ENCODE measurements at regions not wholly inside any gene's neighbourhood (a gene's known extent, or its start where the extent isn't known, plus 50 kb on each side); places are given as distances from the start of the nearest gene placed in this dataset.

- Mint-ChIP-seq H3K4me3 (no peak overlapping the region), H3K9me3 (no peaks in the 10 kb centered on the region)
Observed at GRCh38 chr10:80890146-80890545, 352.4 kb downstream of the SH2D4B start.

DNA sequence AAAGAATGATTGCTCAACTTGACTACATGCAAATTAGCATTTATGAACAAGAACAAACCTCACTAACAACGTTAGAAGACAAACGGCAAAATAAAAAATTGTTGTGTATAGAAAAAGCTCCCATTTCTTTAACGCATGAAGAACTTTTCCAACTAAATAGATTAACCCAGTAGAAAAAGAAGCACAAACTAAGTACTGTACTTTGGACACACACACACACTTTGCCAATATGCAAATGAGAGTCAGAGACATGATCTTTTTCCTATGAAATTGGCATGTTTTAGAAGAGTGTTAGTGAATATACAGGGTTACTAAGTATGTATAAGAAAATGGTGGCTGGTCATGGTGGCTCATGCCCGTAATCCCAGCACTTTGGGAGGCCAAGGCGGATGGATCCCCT lies 355.6 kb downstream of the SH2D4B start:
- Mint-ChIP-seq H3K4me1 (no peaks in the 10 kb centered on the region), H3K9me3 (no peaks in the 10 kb centered on the region), H3K27me3 (no peaks in the 10 kb centered on the region), H3K27ac (ENCODE audit: low read depth) (no peak overlapping the region), H3K36me3 (ENCODE audit: insufficient read depth) (no peaks in the 10 kb centered on the region), H3K4me3 (no peak overlapping the region)
- DNase-seq (ENCODE audit: low spot score in 2 of 2) (no peak), ATAC-seq (replicated peaks; ENCODE audit: extremely low read depth, poor library complexity, severe bottlenecking) (no peak)

More at GRCh38 chr10:80890146-80890545, 352.4 kb downstream of the SH2D4B start:
- Mint-ChIP-seq H3K4me1 (no peaks in the 10 kb centered on the region), H3K27me3 (no peaks in the 10 kb centered on the region), H3K27ac (ENCODE audit: low read depth) (no peak overlapping the region), H3K36me3 (ENCODE audit: insufficient read depth) (no peaks in the 10 kb centered on the region)
- ATAC-seq (replicated peaks; ENCODE audit: extremely low read depth, poor library complexity, severe bottlenecking) (no peak), DNase-seq (ENCODE audit: low spot score in 2 of 2) (no peak)

DNA sequence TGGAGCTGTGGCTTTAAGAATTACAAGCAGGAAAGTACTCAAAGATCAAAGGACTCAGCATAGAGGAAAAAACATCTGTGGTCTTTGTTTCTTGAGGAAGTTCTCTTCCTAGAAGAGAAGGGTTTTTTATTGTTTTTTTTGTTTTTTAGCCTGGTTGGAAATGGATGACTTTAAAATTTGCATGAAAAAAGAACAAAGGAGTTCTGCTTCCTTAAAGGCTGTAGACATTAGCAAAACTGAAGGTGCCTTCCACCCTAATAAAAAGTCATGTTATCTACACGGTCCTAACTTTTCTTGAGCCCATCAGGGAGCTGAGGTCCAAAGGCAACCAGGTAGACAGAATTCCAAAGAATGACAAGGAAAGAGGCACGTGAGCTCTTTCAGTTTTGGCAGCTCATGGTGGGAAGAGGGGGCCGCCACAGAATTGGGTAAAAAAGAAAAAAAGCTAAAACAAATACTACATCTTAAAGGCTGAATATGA lies 356.6 kb downstream of the SH2D4B start:
- no peaks in the 10 kb centered on the region for H3K27me3 Mint-ChIP-seq
- H3K4me3 Mint-ChIP-seq, result no peak overlapping the region
- H3K27ac Mint-ChIP-seq (ENCODE audit: low read depth), result no peak overlapping the region
- no peak for ATAC-seq (replicated peaks; ENCODE audit: extremely low read depth, poor library complexity, severe bottlenecking)
- H3K36me3 Mint-ChIP-seq (ENCODE audit: insufficient read depth), result no peaks in the 10 kb centered on the region
- no peaks in the 10 kb centered on the region for H3K4me1 Mint-ChIP-seq
- no peak for DNase-seq (ENCODE audit: low spot score in 2 of 2)
- no peaks in the 10 kb centered on the region for H3K9me3 Mint-ChIP-seq

GRCh38 chr10:80894797-80895467 lies 357.2 kb downstream of the SH2D4B start:
- Mint-ChIP-seq H3K27ac (ENCODE audit: low read depth) (no peak overlapping the region), H3K4me3 (no peak overlapping the region), H3K4me1 (no peaks in the 10 kb centered on the region), H3K9me3 (no peaks in the 10 kb centered on the region), H3K27me3 (no peaks in the 10 kb centered on the region), H3K36me3 (ENCODE audit: insufficient read depth) (peaks cover 2% of the 10 kb centered on the region)
- no peak for DNase-seq (ENCODE audit: low spot score in 2 of 2)
- ATAC-seq (replicated peaks; ENCODE audit: extremely low read depth, poor library complexity, severe bottlenecking), result no peak

DNA sequence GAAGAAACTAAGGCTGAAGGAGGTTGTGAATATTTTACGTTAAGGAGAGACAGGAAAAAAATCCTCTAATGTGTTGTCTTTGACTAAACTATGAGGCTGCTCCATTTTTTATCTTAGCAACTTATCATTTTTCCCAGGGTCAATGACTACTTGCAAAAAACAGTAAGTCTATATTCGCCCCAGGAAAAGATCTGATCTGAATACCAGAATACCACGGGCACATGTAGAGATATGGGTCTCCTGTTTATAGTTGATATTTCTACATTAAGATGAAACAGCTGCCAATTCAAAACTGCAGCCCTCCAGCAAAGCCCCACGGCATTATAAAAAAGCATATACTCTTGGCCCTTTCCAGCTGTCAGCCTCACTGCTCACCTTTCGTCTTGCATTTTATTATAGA lies 358.4 kb downstream of the SH2D4B start:
- no peak for ATAC-seq (replicated peaks; ENCODE audit: extremely low read depth, poor library complexity, severe bottlenecking)
- peaks cover 2% of the 10 kb centered on the region for H3K36me3 Mint-ChIP-seq (ENCODE audit: insufficient read depth)
- no peak for DNase-seq (ENCODE audit: low spot score in 2 of 2)
- no peaks in the 10 kb centered on the region for H3K9me3 Mint-ChIP-seq
- no peak overlapping the region for H3K27ac Mint-ChIP-seq (ENCODE audit: low read depth)
- H3K27me3 Mint-ChIP-seq, result no peaks in the 10 kb centered on the region
- H3K4me1 Mint-ChIP-seq, result no peaks in the 10 kb centered on the region
- no peak overlapping the region for H3K4me3 Mint-ChIP-seq

- H3K36me3 Mint-ChIP-seq (ENCODE audit: insufficient read depth), result peaks cover 2% of the 10 kb centered on the region
- H3K27ac Mint-ChIP-seq (ENCODE audit: low read depth), result no peak overlapping the region
- H3K27me3 Mint-ChIP-seq, result no peaks in the 10 kb centered on the region
- no peaks in the 10 kb centered on the region for H3K9me3 Mint-ChIP-seq
- no peak for ATAC-seq (replicated peaks; ENCODE audit: extremely low read depth, poor library complexity, severe bottlenecking)
- H3K4me3 Mint-ChIP-seq, result no peak overlapping the region
- DNase-seq (ENCODE audit: low spot score in 2 of 2), result no peak
- no peaks in the 10 kb centered on the region for H3K4me1 Mint-ChIP-seq
Observed at GRCh38 chr10:80896959-80897358, 359.3 kb downstream of the SH2D4B start.

DNA sequence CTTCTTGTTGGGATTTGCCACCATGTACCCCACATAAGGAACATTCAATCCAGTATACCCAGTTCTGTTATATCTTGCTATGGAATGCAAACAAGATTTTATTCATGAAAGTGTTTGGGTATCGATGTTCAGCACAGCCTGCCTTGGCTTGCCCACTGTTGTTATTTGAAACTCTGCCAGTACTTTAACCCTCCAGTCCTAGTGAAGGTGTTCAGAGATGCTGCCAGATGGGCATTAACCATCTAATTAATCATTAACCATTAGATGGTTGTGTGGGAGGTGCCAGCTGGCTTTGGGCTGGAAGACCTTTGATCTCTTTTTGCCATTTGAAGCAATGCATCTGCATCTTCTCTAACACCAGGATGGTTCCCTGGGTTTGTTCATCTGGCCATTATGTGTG lies 363.0 kb downstream of the SH2D4B start:
- Mint-ChIP-seq H3K36me3 (ENCODE audit: insufficient read depth) (peaks cover 2% of the 10 kb centered on the region), H3K27me3 (no peaks in the 10 kb centered on the region), H3K27ac (ENCODE audit: low read depth) (no peak overlapping the region), H3K4me1 (no peaks in the 10 kb centered on the region), H3K4me3 (no peak overlapping the region), H3K9me3 (no peaks in the 10 kb centered on the region)
- DNase-seq (ENCODE audit: low spot score in 2 of 2), result no peak
- ATAC-seq (replicated peaks; ENCODE audit: extremely low read depth, poor library complexity, severe bottlenecking), result no peak

GRCh38 chr10:80908611-80909010 lies 370.9 kb downstream of the SH2D4B start:
- DNase-seq (ENCODE audit: low spot score in 2 of 2) (no peak), ATAC-seq (replicated peaks; ENCODE audit: extremely low read depth, poor library complexity, severe bottlenecking) (no peak)
- H3K9me3 Mint-ChIP-seq, result no peaks in the 10 kb centered on the region

GRCh38 chr10:80909254-80909653 lies 371.6 kb downstream of the SH2D4B start:
- peaks cover 10% of the 10 kb centered on the region for H3K27me3 Mint-ChIP-seq
- no peak overlapping the region for H3K4me3 Mint-ChIP-seq
- no peaks in the 10 kb centered on the region for H3K9me3 Mint-ChIP-seq
- ATAC-seq (replicated peaks; ENCODE audit: extremely low read depth, poor library complexity, severe bottlenecking) (no peak), DNase-seq (ENCODE audit: low spot score in 2 of 2) (no peak)
- no peak overlapping the region for H3K27ac Mint-ChIP-seq (ENCODE audit: low read depth)
- H3K4me1 Mint-ChIP-seq, result no peaks in the 10 kb centered on the region
- no peaks in the 10 kb centered on the region for H3K36me3 Mint-ChIP-seq (ENCODE audit: insufficient read depth)

More at GRCh38 chr10:80908611-80909010, 370.9 kb downstream of the SH2D4B start:
- Mint-ChIP-seq H3K27ac (ENCODE audit: low read depth) (no peak overlapping the region), H3K27me3 (peaks cover 10% of the 10 kb centered on the region), H3K4me1 (no peaks in the 10 kb centered on the region), H3K4me3 (no peak overlapping the region), H3K36me3 (ENCODE audit: insufficient read depth) (no peaks in the 10 kb centered on the region)

- ATAC-seq (replicated peaks; ENCODE audit: extremely low read depth, poor library complexity, severe bottlenecking) (no peak), DNase-seq (ENCODE audit: low spot score in 2 of 2) (no peak)
- Mint-ChIP-seq H3K4me3 (no peak overlapping the region), H3K36me3 (ENCODE audit: insufficient read depth) (no peaks in the 10 kb centered on the region), H3K9me3 (no peaks in the 10 kb centered on the region), H3K27me3 (peaks cover 22% of the 10 kb centered on the region), H3K4me1 (no peaks in the 10 kb centered on the region), H3K27ac (ENCODE audit: low read depth) (no peak overlapping the region)
Observed at GRCh38 chr10:80917636-80918035, 379.9 kb downstream of the SH2D4B start.

DNA sequence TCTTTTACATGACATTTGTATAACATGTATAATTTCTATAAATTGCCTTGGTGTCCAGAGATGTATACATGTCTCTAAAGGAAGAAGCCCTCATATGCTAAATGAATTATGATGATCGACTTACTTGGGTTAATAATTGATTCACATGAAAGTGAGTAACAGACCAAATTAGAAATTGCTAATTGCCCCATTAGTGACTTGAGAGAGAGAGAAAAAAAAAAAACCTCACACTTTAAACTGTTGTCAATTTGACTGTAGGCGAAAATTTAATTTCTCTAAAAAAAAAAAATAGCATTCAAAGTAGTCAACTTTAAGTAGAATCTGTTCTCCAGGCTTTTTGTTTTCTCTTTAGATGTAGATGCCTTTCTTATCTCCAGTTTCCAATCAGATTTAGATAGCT lies 383.3 kb downstream of the SH2D4B start:
- ATAC-seq (replicated peaks; ENCODE audit: extremely low read depth, poor library complexity, severe bottlenecking), result no peak
- H3K9me3 Mint-ChIP-seq, result no peaks in the 10 kb centered on the region
- no peak overlapping the region for H3K4me3 Mint-ChIP-seq
- H3K27me3 Mint-ChIP-seq, result peaks cover 19% of the 10 kb centered on the region
- H3K36me3 Mint-ChIP-seq (ENCODE audit: insufficient read depth), result no peaks in the 10 kb centered on the region
- DNase-seq (ENCODE audit: low spot score in 2 of 2), result no peak
- H3K27ac Mint-ChIP-seq (ENCODE audit: low read depth), result no peak overlapping the region
- no peaks in the 10 kb centered on the region for H3K4me1 Mint-ChIP-seq

DNA sequence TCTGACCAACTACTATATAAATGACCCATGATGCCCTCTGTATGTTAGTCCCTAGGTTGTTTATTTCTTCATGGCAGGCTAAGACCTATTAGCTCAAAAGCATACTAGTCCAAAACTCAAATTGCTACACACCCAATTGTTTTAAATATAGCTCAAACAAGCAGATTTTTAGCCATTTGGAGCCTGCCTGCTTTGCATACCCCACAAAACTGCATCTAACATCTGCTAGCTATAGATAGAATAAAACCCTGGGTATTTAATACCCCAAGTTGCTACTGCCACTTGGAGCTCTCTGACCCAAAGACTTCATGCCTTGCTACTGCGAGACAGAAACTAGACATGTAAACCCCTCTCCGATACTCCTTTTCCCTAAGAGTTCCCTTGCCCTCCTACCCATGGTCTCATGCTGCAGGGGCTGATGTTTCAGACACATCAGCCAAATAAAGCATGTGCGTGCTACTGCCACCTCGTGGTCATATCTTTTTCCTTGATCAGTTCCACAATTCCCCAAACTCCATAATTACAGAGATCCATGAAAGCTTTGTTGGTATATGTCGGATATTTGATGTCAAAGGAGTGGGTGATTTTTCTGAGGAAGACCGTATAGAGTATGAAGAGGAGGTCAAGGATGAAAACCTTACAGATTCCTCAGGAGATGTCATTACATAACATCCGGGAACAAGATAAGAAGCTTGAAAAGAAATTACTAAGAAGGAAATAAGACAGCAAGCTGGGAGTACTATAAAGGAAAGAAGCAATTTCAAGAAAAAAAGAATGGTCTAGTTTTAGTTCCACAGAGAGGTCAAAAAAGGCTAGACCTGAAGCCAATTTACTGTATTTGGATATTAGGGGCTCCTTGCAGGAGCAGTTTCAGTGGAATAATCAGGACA lies 386.6 kb downstream of the SH2D4B start:
- no peak for DNase-seq (ENCODE audit: low spot score in 2 of 2)
- H3K27ac Mint-ChIP-seq (ENCODE audit: low read depth), result no peak overlapping the region
- peaks cover 19% of the 10 kb centered on the region for H3K27me3 Mint-ChIP-seq
- H3K36me3 Mint-ChIP-seq (ENCODE audit: insufficient read depth), result no peaks in the 10 kb centered on the region
- no peaks in the 10 kb centered on the region for H3K4me1 Mint-ChIP-seq
- no peak for ATAC-seq (replicated peaks; ENCODE audit: extremely low read depth, poor library complexity, severe bottlenecking)
- H3K9me3 Mint-ChIP-seq, result peaks cover 9% of the 10 kb centered on the region
- H3K4me3 Mint-ChIP-seq, result no peak overlapping the region

Data from central memory CD8-positive, alpha-beta T cell (primary cell).